ENCODE measurements at regions not wholly inside any gene's neighbourhood (a gene's known extent, or its start where the extent isn't known, plus 50 kb on each side); places are given as distances from the start of the nearest gene placed in this dataset.

- no peak for TF ChIP-seq CTCF (IDR thresholded peaks at IDR 0.05; ENCODE audit: poor library complexity)
- TF ChIP-seq EZH2 (IDR thresholded peaks at IDR 0.05; ENCODE audit: borderline replicate concordance), result no peak
Observed at GRCh38 chr20:40562031-40562430, 127.0 kb downstream of the MAFB start.
